GM12865 (cell line): ENCODE measurements at regions not wholly inside any gene's neighbourhood (a gene's known extent, or its start where the extent isn't known, plus 50 kb on each side); places are given as distances from the start of the nearest gene placed in this dataset.

Experiments
- DNase-seq: peaks from one replicate; pipeline ENCODE4 v3.0.0; 2010; ENCODE audit warnings: low read depth
- H3K4me3 ChIP-seq: 2 replicates; pipeline ENCODE4 v1.5.1; 2011; ENCODE audit warnings: mild to moderate bottlenecking, low read depth, low read length, control low read depth
- CTCF ChIP-seq: IDR thresholded peaks from 2 replicates; pipeline ENCODE4 v1.5.1; 2011; ENCODE audit warnings: low read length, control low read depth, low read depth, inconsistent platforms; ENCODE audit not compliant: insufficient read depth; ENCODE audit errors: missing control alignments

GRCh38 chr5:98349990-98350365, 423.5 kb upstream of the RGMB start:
- no peak for TF ChIP-seq CTCF
- DNase-seq: no peak
- H3K4me3 ChIP-seq: no peak overlapping the region

GRCh38 chr5:98354922-98355321, 418.5 kb upstream of the RGMB start:
- DNase-seq: no peak
- TF ChIP-seq CTCF: no peak
- H3K4me3 ChIP-seq: no peak overlapping the region

- DNase-seq: no peak
- TF ChIP-seq CTCF: no peak
Measured at GRCh38 chr5:98360548-98360947, 412.9 kb upstream of the RGMB start.

GRCh38 chr5:98363157-98363556, 410.3 kb upstream of the RGMB start:
- no peak for DNase-seq
- no peak for TF ChIP-seq CTCF
- no peak overlapping the region for H3K4me3 ChIP-seq

More at GRCh38 chr5:98360548-98360947, 412.9 kb upstream of the RGMB start:
- no peak overlapping the region for H3K4me3 ChIP-seq

- DNase-seq: no peak
- TF ChIP-seq CTCF: no peak
- H3K4me3 ChIP-seq: no peak overlapping the region
Measured at GRCh38 chr5:98364549-98364948, 408.9 kb upstream of the RGMB start.

- H3K4me3 ChIP-seq: no peak overlapping the region
- DNase-seq: no peak
- no peak for TF ChIP-seq CTCF
Measured at GRCh38 chr5:98365126-98365525, 408.3 kb upstream of the RGMB start.

GRCh38 chr5:98368141-98368540, 405.3 kb upstream of the RGMB start:
- TF ChIP-seq CTCF: no peak
- H3K4me3 ChIP-seq: no peak overlapping the region
- DNase-seq: no peak
